HG03558 (cell line): ENCODE measurements at regions not wholly inside any gene's neighbourhood (a gene's known extent, or its start where the extent isn't known, plus 50 kb on each side); places are given as distances from the start of the nearest gene placed in this dataset.

Experiments used
- ATAC-seq: cut with Tn5 transposase; IDR thresholded peaks from one replicate; pipeline ENCODE4 v1.9.1; 2021; ENCODE audit warnings: moderate number of reproducible peaks; ENCODE audit not compliant: unreplicated experiment; ENCODE audit errors: extremely low read depth

DNA sequence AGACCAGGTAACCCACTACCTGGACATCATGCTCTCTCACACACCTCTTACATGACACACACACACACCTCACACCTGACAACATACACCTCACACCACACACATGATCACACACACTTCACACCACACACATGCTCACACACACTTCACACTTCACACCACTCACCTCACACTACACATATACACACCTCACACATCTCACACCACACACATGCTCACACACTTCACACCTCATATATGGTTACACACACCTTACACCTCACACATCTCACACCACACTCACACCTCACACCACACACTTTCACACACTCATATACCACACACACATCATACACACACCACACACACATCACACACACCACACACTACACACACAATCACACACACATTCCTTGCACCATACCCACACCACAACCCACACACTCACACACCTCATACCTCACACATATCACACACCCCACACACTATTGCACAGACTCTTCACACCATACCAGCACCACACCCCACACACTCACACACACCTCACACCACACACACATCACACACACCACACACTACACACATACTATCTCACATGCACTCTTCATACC is 98.1 kb upstream of the PIEZO2 start:
- no peak for ATAC-seq

GRCh38 chr18:11246495-11247300 is 97.3 kb upstream of the PIEZO2 start:
- no peak for ATAC-seq

- ATAC-seq: no peak
Observed at GRCh38 chr18:11245879-11246278, 96.5 kb upstream of the PIEZO2 start.

GRCh38 chr18:11237484-11237883 is 88.1 kb upstream of the PIEZO2 start:
- ATAC-seq: no peak

GRCh38 chr18:11237066-11237465 is 87.7 kb upstream of the PIEZO2 start:
- no peak for ATAC-seq

- ATAC-seq: no peak
Observed at GRCh38 chr18:11224153-11224552, 74.8 kb upstream of the PIEZO2 start.

GRCh38 chr18:11219571-11219970 is 70.2 kb upstream of the PIEZO2 start:
- ATAC-seq: no peak

DNA sequence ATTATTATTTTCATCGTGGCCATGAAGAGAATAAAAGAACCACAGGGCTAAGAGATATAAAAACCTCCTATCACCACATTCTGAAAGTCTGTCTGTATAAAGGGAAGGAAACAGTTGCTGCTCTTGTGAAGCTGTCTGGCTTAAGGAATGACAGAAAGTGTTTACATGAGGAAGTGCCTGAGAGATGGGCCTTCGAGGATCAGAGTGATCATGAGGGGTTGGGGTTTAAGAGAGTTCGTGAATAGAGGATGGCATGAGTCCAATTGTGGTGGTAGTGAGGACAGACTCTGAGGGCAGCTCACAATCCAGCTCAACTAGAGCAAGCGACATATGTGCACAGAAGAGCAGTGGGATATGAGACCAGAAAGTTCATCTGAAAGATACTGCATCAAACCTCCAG is 65.8 kb upstream of the PIEZO2 start:
- ATAC-seq: no peak

DNA sequence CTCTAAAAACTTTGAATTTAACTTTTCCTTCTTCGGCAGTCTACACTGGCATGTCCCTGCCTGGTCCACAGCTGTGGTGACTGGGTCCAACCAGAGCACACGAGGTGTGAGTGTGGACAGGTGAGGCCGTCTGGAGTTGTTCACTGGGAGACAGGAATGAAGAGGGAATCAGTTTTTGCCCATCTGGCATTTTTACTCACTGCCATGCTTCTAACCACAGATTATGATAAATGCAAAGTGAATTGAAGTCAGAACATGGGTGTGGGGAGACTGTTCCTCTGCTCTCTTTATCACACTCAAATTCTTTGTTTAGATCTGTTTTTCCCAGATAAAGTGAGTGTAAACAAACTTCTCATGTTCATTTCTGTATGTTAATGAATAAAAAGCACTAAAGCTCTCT is 54.7 kb upstream of the PIEZO2 start:
- no peak for ATAC-seq

DNA sequence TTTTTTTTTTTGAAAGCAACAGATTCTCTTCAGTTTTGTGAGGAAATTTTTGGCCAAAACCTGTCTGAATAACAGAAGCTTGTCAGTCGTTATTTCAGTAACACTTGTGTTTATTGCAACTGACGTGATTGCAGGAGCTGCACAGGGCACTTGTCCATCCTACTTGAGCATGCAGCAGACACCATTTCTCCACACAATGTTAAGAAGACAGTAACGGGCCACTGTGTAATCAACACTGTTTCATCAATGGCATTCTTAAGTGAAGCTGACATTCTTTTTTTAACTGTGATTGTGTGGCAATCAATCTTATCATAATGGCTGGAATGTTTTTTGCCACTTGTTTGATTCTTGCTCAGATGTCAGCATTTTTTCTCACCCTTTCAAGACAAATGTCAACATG is 50.1 kb upstream of the PIEZO2 start:
- ATAC-seq: no peak
